Immature natural killer cell (primary cell): ENCODE measurements at regions not wholly inside any gene's neighbourhood (a gene's known extent, or its start where the extent isn't known, plus 50 kb on each side); places are given as distances from the start of the nearest gene placed in this dataset.
"Not testable (repeated sequence)": the region's sequence is repeated elsewhere in the genome, so short reads cannot be mapped to it uniquely, and the experiment has no call there.

Experiments used
- DNase-seq, 3 donors: peaks; one replicate each; pipeline ENCODE4 v3.0.0; 2022; ENCODE audit warnings: mixed read lengths in 1 of 3
- H3K27ac Mint-ChIP-seq, 6 donors: one replicate each; pipeline ENCODE4 v1.8.0; 2020; ENCODE audit warnings: mixed read lengths in 6 of 6, mild to moderate bottlenecking in 5 of 6, inconsistent platforms in 4 of 6, moderate library complexity in 3 of 6
- H3K27me3 Mint-ChIP-seq, 3 donors: one replicate each; pipeline ENCODE4 v1.8.0; 2020 to 2021; ENCODE audit warnings: low read depth in 3 of 3, mild to moderate bottlenecking in 3 of 3, mixed read lengths in 3 of 3, moderate library complexity in 3 of 3, inconsistent platforms in 1 of 3
- H3K36me3 Mint-ChIP-seq, 3 donors: one replicate each; pipeline ENCODE4 v1.8.0; 2020; ENCODE audit warnings: mixed read lengths in 3 of 3, inconsistent platforms in 2 of 3, mild to moderate bottlenecking in 2 of 3
- H3K4me1 Mint-ChIP-seq, 2 donors: one replicate each; pipeline ENCODE4 v1.8.0; 2020; ENCODE audit warnings: inconsistent platforms in 2 of 2, mild to moderate bottlenecking in 2 of 2, mixed read lengths in 2 of 2, moderate library complexity in 1 of 2
- H3K4me3 Mint-ChIP-seq, 5 donors: one replicate each; pipeline ENCODE4 v1.8.0; 2020; ENCODE audit warnings: mild to moderate bottlenecking in 5 of 5, mixed read lengths in 5 of 5, inconsistent platforms in 3 of 5, moderate library complexity in 3 of 5
- H3K9me3 Mint-ChIP-seq, 6 donors: one replicate each; pipeline ENCODE4 v1.8.0; 2020; ENCODE audit warnings: mild to moderate bottlenecking in 6 of 6, mixed read lengths in 6 of 6, inconsistent platforms in 4 of 6, moderate library complexity in 3 of 6

DNA sequence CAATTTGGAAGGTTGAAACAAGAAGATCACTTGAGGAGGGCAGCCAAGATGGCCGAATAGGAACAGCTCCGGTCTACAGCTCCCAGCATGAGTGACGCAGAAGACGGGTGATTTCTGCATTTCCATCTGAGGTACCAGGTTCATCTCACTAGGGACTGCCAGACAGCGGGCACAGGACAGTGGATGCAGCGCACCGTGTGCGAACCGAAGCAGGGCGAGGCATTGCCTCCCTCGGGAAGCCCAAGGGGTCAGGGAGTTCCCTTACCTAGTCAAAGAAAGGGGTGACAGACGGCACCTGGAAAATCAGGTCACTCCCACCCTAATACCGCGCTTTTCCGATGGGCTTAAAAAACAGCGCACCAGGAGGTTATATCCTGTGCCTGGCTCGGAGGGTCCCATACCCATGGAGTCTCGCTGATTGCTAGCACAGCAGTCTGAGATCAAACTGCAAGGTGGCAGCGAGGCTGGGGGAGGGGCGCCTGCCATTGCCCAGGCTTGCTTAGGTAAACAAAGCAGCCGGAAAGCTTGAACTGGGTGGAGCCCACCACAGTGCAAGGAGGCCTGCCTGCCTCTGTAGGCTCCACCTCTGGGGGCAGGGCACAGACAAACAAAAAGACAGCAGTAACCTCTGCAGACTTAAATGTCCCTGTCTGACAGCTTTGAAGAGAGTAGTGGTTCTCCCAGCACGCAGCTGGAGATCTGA, 430.4 kb upstream of the RGMB start:
- H3K4me3 Mint-ChIP-seq = not testable (repeated sequence)

DNA sequence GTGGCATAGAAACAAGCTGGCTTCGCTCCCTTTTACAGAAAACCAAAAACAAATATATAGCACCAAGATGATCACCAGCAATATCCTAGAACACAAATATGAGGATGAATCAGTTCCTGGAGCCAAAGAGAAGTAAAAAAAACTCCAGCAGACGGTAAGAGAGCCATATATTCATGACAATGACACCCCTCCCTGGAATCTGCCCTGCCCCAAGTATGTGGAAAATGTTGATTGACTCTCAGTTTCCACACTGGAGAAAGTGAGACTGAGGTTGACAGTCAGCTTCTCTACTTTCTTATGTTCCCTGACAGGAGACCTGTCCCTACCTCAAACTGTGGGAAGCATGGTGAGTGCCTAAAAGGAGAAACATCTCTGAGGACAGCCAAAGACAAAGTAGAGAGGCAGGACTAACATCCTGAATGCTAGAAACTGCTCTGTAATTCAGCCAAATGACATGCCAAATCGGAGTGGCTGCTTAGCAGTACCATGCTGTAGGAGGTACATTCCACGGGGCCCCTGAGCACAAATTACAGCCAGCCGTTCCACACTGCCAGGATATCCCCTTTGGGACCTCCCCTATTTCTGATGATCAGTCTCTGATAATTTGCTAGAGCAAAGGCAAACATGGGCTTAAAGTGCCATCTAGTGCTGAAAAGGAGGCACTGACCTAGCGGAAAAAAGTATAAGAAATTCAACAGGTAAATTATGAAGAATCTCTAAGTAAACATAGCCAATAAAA, 424.0 kb upstream of the RGMB start:
- Mint-ChIP-seq H3K36me3 (peaks cover 0 to 3% (median 0%) of the 10 kb centered on the region in 3 donors), H3K9me3 (peaks cover 8 to 28% (median 19%) of the 10 kb centered on the region in 6 donors), H3K27me3 (peaks cover 0 to 2% (median 0%) of the 10 kb centered on the region in 3 donors), H3K4me3 (no peak overlapping the region), H3K27ac (no peak overlapping the region), H3K4me1 (no peaks in the 10 kb centered on the region)
- DNase-seq = no peak

More for the DNA sequence above, 430.4 kb upstream of the RGMB start:
- H3K27me3 Mint-ChIP-seq, DNase-seq, H3K36me3 Mint-ChIP-seq, H3K27ac Mint-ChIP-seq, H3K4me1 Mint-ChIP-seq: not testable (repeated sequence)
- H3K9me3 Mint-ChIP-seq = peaks cover 8 to 35% (median 17%) of the 10 kb centered on the region in 6 donors

DNA sequence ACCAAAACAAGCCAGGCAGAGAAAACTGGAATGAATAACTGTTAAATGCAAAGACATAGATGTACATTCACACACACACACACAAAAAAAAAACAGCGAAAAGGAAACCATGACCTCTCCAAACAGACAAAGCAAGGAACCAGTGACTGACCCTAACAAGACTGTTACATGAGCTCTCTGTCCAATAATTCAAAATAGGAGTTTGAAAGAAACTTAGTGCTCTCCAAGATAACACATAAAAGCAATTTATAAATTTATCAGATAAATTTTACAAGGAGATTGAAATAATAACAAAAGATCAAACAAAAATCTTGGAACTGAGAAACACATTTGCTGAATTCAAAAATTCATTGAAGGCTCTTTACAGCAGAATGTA, 423.5 kb upstream of the RGMB start:
- H3K9me3 Mint-ChIP-seq = peaks cover 10 to 30% (median 19%) of the 10 kb centered on the region in 6 donors
- H3K4me3 Mint-ChIP-seq = no peak overlapping the region
- peaks cover 0 to 3% (median 0%) of the 10 kb centered on the region in 3 donors for H3K36me3 Mint-ChIP-seq
- H3K27me3 Mint-ChIP-seq = peaks cover 0 to 2% (median 2%) of the 10 kb centered on the region in 3 donors
- no peak overlapping the region for H3K27ac Mint-ChIP-seq
- no peak for DNase-seq
- H3K4me1 Mint-ChIP-seq = no peaks in the 10 kb centered on the region

DNA sequence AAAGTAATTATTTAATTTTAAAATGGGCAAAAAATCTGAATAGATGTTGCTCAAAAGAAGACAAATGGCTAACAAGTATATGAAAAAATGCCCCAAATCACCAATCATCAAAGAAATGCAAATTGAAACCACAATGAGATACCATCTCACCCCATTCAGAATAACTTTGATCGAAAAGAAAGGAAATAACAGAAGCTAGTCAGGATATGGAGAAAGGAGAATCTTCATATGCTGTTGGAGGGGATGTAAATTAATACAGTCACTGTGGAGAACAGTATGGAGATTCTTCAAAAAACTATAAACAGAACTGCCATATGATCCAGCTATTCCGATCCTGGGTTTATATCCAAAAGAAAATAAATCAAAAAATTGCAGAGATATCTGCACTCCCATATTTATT, 418.5 kb upstream of the RGMB start:
- Mint-ChIP-seq H3K27me3 (peaks cover 0 to 2% (median 2%) of the 10 kb centered on the region in 3 donors), H3K9me3 (peaks cover 6 to 31% (median 16%) of the 10 kb centered on the region in 6 donors), H3K36me3 (peaks cover 0 to 3% (median 0%) of the 10 kb centered on the region in 3 donors), H3K4me1 (no peaks in the 10 kb centered on the region), H3K4me3 (no peak overlapping the region), H3K27ac (no peak overlapping the region)
- no peak for DNase-seq

DNA sequence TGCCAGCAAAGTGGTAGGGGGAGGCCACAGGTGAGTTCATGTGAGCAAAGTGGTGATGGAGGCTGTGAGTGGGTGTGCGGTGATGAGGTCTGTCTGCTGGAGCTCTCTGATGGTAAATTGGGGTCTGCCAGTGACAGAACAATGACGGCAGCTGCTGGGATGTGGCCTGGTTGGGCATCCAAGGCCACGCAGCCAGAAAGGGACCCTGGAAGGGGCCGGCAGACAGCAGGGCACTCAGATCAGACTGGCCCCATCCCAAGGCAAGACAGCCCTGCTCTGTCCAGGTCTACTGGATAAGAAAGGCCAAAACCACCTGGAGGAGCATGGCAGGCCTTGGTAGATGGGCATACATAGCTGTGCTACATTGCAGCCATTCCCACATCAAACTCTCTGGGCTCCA, 412.9 kb upstream of the RGMB start:
- peaks cover 0 to 3% (median 0%) of the 10 kb centered on the region in 3 donors for H3K36me3 Mint-ChIP-seq
- peaks cover 1 to 25% (median 10%) of the 10 kb centered on the region in 6 donors for H3K9me3 Mint-ChIP-seq
- no peak overlapping the region for H3K4me3 Mint-ChIP-seq
- no peaks in the 10 kb centered on the region for H3K4me1 Mint-ChIP-seq
- H3K27me3 Mint-ChIP-seq = no peaks in the 10 kb centered on the region
- no peak overlapping the region for H3K27ac Mint-ChIP-seq
- DNase-seq = no peak

DNA sequence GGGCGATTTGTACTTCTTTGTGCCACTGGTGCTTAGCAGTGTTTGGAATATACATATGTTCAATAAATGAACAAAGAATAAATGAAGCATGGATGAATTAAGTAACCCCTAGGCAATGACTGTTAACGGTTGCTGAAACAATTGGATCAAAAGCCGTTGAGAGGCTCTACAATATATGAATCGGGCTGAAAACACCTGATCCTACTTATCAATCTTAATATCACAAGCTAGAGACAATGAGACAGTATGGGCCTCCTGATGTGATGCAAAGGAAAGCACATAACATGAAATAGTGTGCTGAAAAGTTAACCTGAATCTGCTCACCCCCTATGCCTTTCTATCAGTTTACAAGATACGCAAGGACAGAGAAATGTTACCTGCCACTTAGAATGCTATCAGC, 410.3 kb upstream of the RGMB start:
- DNase-seq = no peak
- Mint-ChIP-seq H3K36me3 (no peaks in the 10 kb centered on the region), H3K9me3 (peaks cover 0 to 17% (median 9%) of the 10 kb centered on the region in 6 donors), H3K4me3 (no peak overlapping the region), H3K27ac (no peak overlapping the region), H3K27me3 (no peaks in the 10 kb centered on the region), H3K4me1 (no peaks in the 10 kb centered on the region)

DNA sequence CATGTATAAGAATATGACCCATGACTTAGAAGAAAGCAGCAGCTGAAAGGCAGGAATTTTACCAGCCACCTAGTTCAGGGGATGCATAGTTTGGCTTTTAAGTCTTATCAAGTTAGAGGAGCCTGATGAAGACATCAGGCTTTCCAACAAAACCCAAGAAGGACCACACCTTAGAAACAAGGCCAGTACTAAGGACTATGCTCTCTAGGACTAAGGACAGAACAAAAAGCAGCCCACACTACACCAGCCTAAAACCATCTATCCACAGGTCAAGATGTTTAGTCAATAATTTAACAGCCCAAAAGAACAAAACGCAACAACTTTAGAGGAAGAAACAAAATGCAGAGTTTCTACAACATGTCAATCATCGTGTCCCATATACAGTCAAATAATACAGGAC, 408.9 kb upstream of the RGMB start:
- H3K9me3 Mint-ChIP-seq = peaks cover 0 to 14% (median 5%) of the 10 kb centered on the region in 6 donors
- no peak overlapping the region for H3K27ac Mint-ChIP-seq

DNA sequence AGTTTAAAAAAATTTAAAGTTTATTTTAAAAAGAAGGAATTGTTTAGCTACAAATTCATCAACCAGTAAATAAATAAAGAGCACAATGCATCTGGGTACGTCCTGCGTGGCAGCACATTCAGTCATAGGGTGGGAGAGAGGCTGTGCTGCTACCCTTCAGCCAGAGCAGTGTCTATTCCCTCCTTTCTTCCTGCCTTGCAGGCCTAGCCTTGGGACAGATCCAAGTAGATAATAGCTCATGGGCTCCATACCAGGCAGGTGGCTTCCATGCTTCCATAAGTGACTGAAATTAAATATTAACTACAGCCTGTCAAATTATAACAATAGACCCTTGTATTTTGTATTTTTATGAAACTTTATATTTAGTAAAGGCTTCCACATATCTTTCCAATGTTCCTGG, 408.3 kb upstream of the RGMB start:
- Mint-ChIP-seq H3K9me3 (peaks cover 0 to 8% (median 4%) of the 10 kb centered on the region in 6 donors), H3K4me3 (no peak overlapping the region), H3K27ac (no peak overlapping the region), H3K36me3 (no peaks in the 10 kb centered on the region), H3K27me3 (no peaks in the 10 kb centered on the region), H3K4me1 (no peaks in the 10 kb centered on the region)
- no peak for DNase-seq

More for the DNA sequence above, 408.9 kb upstream of the RGMB start:
- Mint-ChIP-seq H3K4me1 (no peaks in the 10 kb centered on the region), H3K36me3 (no peaks in the 10 kb centered on the region), H3K4me3 (no peak overlapping the region), H3K27me3 (no peaks in the 10 kb centered on the region)
- DNase-seq = no peak

DNA sequence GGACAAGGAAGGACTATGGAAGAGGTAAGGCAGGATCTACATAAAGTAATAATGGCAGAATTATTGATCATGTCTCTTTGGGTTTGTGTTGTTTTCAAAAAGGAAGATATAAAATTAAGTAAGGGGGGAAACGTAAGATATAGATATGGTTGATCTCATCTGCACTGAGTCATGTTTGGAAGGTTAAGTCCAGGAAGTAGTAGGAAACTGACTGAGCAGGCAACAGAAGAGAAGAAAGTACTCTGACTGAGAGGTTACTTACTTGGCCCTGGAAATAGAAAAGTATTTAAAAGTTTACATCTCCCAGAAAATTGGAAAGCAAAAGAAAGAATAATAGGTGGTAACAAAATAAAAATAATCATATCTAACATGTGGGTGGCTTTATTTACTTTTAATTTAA, 405.3 kb upstream of the RGMB start:
- DNase-seq = no peak
- H3K27ac Mint-ChIP-seq = no peak overlapping the region
- no peaks in the 10 kb centered on the region for H3K27me3 Mint-ChIP-seq
- no peaks in the 10 kb centered on the region for H3K36me3 Mint-ChIP-seq
- H3K9me3 Mint-ChIP-seq = peaks cover 2 to 7% (median 5%) of the 10 kb centered on the region in 6 donors
- H3K4me1 Mint-ChIP-seq = no peaks in the 10 kb centered on the region
- H3K4me3 Mint-ChIP-seq = no peak overlapping the region

DNA sequence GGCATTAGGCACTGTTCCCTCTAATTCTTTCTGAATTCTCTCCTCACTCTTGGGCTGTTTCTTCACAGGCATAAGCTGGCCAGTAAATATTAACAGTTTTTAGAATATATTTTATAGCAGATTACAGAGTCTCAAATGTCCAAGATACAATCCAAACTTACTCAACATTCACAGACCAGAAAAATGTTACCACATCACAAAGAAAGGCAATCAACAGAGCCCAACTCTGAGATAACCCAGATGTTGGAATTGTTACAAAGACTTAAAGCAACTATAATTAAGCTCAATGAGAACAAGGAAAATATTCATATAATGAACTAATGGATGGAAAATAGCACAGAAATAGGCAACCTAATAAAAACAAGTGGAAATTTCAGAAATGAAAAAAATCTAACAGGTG, 401.1 kb upstream of the RGMB start:
- no peak overlapping the region for H3K27ac Mint-ChIP-seq
- H3K9me3 Mint-ChIP-seq = peaks cover 2 to 10% (median 5%) of the 10 kb centered on the region in 6 donors
- no peak for DNase-seq
- H3K36me3 Mint-ChIP-seq = no peaks in the 10 kb centered on the region
- no peaks in the 10 kb centered on the region for H3K4me1 Mint-ChIP-seq
- H3K4me3 Mint-ChIP-seq = no peak overlapping the region
- no peaks in the 10 kb centered on the region for H3K27me3 Mint-ChIP-seq

DNA sequence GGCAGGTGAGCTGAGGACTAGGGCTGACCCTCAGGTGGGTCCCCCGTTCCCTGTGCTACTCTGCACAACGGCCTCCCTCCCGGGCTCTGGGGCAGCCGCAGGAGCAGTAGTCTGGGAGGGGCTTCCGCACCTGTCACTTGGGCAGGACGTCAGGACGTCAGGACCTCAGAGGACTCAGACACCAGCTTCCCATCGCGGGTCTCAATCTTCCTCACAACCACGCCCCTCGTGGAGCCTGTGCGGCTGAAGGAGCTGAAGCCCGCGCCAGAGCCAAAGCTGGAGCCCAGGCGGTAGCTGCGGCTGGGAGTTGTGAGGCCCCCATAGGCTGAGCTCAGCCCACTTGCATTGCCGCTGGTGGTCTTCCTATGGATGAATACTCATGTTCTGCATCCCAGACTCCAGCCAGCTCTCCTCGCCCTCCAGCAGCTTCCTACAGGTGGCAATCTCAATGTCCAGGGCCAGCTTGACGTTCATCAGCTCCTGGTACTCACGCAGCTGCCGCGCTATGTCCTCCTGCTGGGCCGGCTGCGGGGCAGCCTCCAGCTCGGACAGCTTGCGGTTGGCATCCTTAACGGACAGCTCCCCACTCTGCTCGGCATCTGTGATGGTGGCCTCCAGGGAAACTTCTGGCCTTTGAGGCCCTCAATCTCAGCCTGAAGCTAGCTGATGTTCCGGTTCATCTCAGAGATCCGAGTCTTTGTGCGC, 381.4 kb upstream of the RGMB start:
- no peaks in the 10 kb centered on the region for H3K36me3 Mint-ChIP-seq
- peaks cover 1 to 14% (median 12%) of the 10 kb centered on the region in 6 donors for H3K9me3 Mint-ChIP-seq
- no peak overlapping the region for H3K4me3 Mint-ChIP-seq
- H3K4me1 Mint-ChIP-seq = no peaks in the 10 kb centered on the region
- DNase-seq = no peak
- H3K27me3 Mint-ChIP-seq = peaks cover 0 to 1% (median 1%) of the 10 kb centered on the region in 3 donors
- H3K27ac Mint-ChIP-seq = no peak overlapping the region

DNA sequence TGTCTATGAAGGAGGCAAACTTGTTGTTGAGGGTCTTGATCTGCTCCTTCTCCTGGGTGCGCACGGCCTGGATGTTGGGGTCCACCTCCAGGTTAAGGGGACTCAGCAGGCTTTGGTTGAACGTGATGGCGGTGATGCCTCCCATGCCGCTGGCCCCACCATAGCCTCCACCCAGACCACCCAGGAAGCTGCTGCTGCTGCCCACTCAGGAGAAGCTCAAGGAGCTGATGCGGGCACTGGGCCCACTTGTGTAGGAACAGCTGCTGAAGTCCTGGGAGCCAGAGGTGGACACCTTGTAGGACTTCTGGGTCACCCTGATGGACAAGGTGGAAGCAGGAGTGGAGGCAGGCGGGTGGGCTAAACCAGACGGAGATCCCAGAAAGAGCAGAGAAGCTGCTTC, 380.3 kb upstream of the RGMB start:
- not testable (repeated sequence) for H3K27me3 Mint-ChIP-seq, H3K36me3 Mint-ChIP-seq, DNase-seq, H3K4me1 Mint-ChIP-seq, H3K27ac Mint-ChIP-seq, H3K4me3 Mint-ChIP-seq
- H3K9me3 Mint-ChIP-seq = peaks cover 0 to 13% (median 6%) of the 10 kb centered on the region in 6 donors

DNA sequence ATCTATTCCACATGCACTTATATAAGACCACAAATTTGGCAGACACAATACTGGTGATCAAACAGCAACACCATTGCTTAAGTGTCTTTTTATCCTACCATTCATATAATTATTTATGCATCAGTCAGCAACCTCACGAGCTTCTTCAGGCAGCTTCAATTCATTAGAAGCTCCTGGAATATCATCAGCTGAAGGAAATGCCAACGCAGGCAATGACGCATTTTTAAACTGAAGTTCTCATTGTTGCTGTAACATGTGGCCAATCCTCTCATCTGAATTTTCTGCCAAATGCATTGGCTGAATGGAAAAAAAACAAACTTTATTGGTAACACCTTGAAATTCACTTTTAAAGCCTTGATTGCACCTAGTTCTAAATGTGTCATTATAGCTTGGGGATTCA, 376.4 kb upstream of the RGMB start:
- Mint-ChIP-seq H3K4me1 (no peaks in the 10 kb centered on the region), H3K27ac (no peak overlapping the region), H3K4me3 (no peak overlapping the region), H3K36me3 (no peaks in the 10 kb centered on the region), H3K27me3 (peaks cover 0 to 1% (median 0%) of the 10 kb centered on the region in 3 donors), H3K9me3 (peaks cover 0 to 16% (median 6%) of the 10 kb centered on the region in 6 donors)
- DNase-seq = no peak

DNA sequence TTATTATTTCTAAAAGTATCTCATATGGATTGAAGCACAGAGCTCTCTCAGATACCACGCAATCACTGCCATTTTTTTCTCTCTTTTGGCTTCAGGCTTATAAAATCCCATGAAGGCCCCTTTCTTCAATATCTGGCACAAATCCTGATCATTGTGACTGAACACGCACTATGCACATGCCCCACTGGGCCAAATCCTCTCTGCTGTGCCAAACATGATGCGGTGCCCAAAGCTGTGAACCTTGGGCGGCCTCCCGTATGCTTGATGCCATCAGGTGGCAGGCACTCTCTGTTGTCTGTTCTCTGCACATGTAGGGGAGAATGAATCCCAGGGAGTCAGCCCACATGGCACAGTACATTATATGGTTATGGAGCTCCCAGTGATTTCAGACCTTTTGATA, 375.0 kb upstream of the RGMB start:
- H3K27ac Mint-ChIP-seq = no peak overlapping the region
- H3K9me3 Mint-ChIP-seq = peaks cover 0 to 16% (median 3%) of the 10 kb centered on the region in 6 donors
- H3K4me3 Mint-ChIP-seq = no peak overlapping the region
- H3K4me1 Mint-ChIP-seq = no peaks in the 10 kb centered on the region
- H3K27me3 Mint-ChIP-seq = no peaks in the 10 kb centered on the region
- DNase-seq = no peak
- no peaks in the 10 kb centered on the region for H3K36me3 Mint-ChIP-seq
